ENCODE measurements at regions not wholly inside any gene's neighbourhood (a gene's known extent, or its start where the extent isn't known, plus 50 kb on each side); places are given as distances from the start of the nearest gene placed in this dataset.
"Not testable (repeated sequence)": the region's sequence is repeated elsewhere in the genome, so short reads cannot be mapped to it uniquely, and the experiment has no call there.

DNA sequence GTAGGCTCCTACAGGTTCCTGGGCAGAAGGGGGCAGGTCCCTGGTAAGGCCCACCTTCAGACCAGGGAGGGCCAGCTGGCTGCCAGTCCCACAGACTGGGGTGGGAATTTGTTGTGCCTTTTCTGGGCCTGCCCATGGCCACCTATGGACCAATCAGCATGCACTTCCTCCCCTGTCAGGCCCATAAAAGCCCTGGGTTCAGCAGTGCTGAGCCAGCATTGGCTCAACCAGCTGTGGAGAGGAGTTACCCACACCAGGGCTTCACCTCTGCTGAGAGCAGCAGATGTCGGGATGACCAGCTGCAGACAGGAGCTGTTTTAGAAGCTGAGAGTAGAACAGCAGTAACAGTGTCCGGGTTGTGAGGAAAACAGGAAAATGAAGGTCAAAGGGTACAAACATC is 373.4 kb upstream of the ACO1 start:
- no peaks in the 10 kb centered on the region for H3K9me3 ChIP-seq
- H3K36me3 ChIP-seq (replicated peaks), result no peaks in the 10 kb centered on the region
- in situ Hi-C loops (cut with MboI; ENCODE audit: low sequenced_read_pairs), result no loop called here
- no peak for DNase-seq (ENCODE audit: low spot score in 2 of 2)
- no peaks in the 10 kb centered on the region for H3K27me3 ChIP-seq (ENCODE audit: low read depth)
- H3K4me3 ChIP-seq, result no peak overlapping the region
- H3K4me1 ChIP-seq, result no peaks in the 10 kb centered on the region

DNA sequence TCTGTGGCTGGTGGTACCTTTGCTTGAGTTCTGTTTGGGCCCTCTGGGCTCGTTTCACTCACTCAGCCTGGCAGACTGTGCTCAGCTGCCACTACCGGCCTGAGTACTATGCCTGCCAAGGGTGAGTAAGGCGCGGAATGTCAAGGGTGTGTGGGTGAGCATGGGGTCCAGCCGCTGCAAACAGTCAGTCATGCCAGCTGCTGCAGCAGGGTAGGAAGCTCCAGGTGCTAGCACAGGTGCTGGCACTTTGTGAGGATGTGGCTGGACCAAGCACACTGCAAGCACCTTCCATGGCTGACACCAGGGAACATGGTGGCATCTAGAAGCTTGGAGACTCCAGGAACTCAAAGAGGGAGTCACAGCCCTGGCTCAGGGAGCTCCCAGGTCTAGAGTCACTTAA is 368.6 kb upstream of the ACO1 start:
- H3K4me1 ChIP-seq, result no peaks in the 10 kb centered on the region
- in situ Hi-C loops (cut with MboI; ENCODE audit: low sequenced_read_pairs), result no loop called here

DNA sequence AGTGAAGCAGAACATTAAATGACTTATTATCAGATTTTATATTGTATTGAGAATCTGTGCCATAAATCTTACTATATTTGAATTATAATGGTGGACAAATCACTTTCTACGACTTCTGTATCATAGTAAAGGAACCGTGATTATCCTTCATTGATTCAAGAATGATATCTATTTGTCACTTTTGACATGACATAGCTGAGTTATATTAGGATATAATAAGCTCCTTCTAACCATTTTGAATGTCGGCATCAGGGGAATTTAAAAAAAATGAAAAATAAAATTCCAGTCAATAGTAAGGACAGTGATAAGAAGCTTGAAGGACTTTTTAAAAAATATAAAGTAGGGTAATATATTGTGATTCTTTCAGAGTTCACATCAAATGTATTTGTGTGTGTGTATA is 338.9 kb upstream of the ACO1 start:
- no peaks in the 10 kb centered on the region for H3K36me3 ChIP-seq (replicated peaks)

More for the DNA sequence above, 368.6 kb upstream of the ACO1 start:
- no peaks in the 10 kb centered on the region for H3K36me3 ChIP-seq (replicated peaks)
- H3K27me3 ChIP-seq (ENCODE audit: low read depth), result no peaks in the 10 kb centered on the region
- no peaks in the 10 kb centered on the region for H3K9me3 ChIP-seq
- H3K4me3 ChIP-seq, result no peak overlapping the region
- DNase-seq (ENCODE audit: low spot score in 2 of 2), result no peak

DNA sequence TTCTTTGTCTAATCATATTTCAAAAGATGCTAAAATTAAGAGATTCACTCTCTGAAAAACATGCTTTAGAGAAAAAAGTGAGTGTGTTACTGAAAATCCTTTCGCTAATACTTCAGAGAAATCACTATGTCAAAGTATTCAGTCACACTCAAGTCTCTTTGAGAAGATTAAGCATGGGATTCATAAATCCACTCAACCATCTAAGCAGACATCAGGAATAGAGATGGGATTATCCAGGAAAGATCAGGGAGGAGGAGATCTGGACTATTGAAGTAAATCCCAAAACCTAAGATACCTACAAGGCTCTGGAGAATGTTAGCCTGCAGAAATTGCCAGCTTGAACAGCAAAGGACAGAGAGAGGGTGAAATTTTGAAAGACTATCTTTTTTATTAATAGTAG is 317.2 kb upstream of the ACO1 start:
- H3K9me3 ChIP-seq, result no peaks in the 10 kb centered on the region
- no peaks in the 10 kb centered on the region for H3K4me1 ChIP-seq
- DNase-seq (ENCODE audit: low spot score in 2 of 2), result no peak
- H3K4me3 ChIP-seq, result no peak overlapping the region
- in situ Hi-C loops (cut with MboI; ENCODE audit: low sequenced_read_pairs), result no loop called here
- H3K36me3 ChIP-seq (replicated peaks), result no peaks in the 10 kb centered on the region
- H3K27me3 ChIP-seq (ENCODE audit: low read depth), result no peaks in the 10 kb centered on the region

More for the DNA sequence above, 338.9 kb upstream of the ACO1 start:
- Histone ChIP-seq H3K9me3 (no peaks in the 10 kb centered on the region), H3K4me3 (no peak overlapping the region), H3K27me3 (ENCODE audit: low read depth) (no peaks in the 10 kb centered on the region), H3K4me1 (peaks cover 3% of the 10 kb centered on the region; the same call in 1 of the 2 replicates)
- in situ Hi-C loops (cut with MboI; ENCODE audit: low sequenced_read_pairs), result no loop called here
- DNase-seq (ENCODE audit: low spot score in 2 of 2), result no peak

DNA sequence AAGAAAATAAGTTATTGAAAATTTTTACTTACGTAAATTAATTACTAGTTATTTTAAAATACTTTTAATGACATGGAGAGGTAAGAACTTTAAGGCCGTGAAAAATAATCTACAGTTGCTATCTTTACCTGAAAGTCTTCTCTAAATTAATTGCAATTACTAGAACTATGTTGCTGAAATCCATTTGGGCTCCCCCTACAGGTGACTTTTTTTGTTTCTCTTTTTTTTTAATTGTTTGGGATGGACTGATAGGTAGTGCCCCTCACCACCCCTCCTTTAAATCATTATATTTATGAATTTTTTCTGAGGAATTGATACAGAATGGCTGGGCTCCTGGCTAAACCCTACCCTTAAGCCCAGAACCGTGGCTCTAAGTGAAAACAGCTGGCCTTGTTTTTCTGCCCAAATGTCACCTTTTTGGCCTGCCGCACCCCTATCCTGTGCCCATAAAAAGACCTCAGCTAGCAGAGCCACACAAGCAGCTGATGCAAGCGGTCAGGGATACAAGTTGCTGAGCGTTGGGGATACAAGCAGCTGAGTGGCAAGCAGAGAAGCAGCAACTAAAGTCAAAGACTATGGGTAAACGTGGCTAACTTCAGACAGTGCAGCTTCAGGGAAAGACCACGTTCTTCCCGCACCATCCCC is 315.2 kb upstream of the ACO1 start:
- no peaks in the 10 kb centered on the region for H3K27me3 ChIP-seq (ENCODE audit: low read depth)
- no peak for DNase-seq (ENCODE audit: low spot score in 2 of 2)
- no peaks in the 10 kb centered on the region for H3K4me1 ChIP-seq
- in situ Hi-C loops (cut with MboI; ENCODE audit: low sequenced_read_pairs), result no loop called here
- no peaks in the 10 kb centered on the region for H3K36me3 ChIP-seq (replicated peaks)
- no peak overlapping the region for H3K4me3 ChIP-seq
- H3K9me3 ChIP-seq, result no peaks in the 10 kb centered on the region

DNA sequence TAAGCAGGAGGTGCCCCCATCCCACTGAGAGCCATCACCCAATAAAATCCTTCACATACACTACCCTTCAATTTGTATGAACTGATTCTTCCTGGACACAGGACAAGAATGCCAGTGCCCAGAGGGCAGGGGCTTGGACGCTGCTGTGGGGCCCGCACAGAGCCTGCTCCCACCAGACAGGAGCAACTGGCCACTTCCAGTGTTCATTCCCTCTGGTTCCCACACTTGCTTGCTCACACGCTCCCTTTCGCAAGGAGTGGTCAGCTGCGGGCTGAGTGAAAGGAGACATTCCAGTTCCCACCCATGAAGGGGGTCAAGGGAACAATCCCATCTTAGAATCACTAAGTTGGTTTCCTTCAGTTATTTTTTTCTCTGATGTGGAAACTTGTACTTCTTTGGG is 314.5 kb upstream of the ACO1 start:
- Histone ChIP-seq H3K36me3 (replicated peaks) (no peaks in the 10 kb centered on the region), H3K9me3 (no peaks in the 10 kb centered on the region), H3K4me3 (no peak overlapping the region), H3K4me1 (no peaks in the 10 kb centered on the region), H3K27me3 (ENCODE audit: low read depth) (no peaks in the 10 kb centered on the region)
- in situ Hi-C loops (cut with MboI; ENCODE audit: low sequenced_read_pairs), result no loop called here
- no peak for DNase-seq (ENCODE audit: low spot score in 2 of 2)

DNA sequence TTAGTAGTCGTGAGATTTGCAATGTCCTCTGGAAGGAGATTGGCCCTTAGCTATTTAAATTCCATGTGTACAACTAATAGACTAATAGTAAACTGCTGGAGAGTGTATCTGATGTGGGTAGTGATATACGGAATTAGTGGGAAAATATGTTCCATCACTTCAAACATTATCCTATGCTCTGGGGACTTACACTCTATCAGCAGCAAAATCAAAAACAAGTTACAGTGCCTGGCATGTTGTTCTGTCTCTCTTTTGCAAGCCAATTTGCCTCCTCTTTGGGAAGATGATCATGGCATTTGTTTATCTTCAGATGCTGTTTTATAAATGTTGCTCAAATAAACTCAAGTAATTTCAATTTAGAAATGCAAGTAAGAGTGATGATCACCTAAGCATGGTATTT is 311.9 kb upstream of the ACO1 start:
- H3K4me3 ChIP-seq, result no peak overlapping the region
- H3K36me3 ChIP-seq (replicated peaks), result no peaks in the 10 kb centered on the region
- no peak for DNase-seq (ENCODE audit: low spot score in 2 of 2)
- no peaks in the 10 kb centered on the region for H3K9me3 ChIP-seq
- no peaks in the 10 kb centered on the region for H3K27me3 ChIP-seq (ENCODE audit: low read depth)
- in situ Hi-C loops (cut with MboI; ENCODE audit: low sequenced_read_pairs), result no loop called here
- no peaks in the 10 kb centered on the region for H3K4me1 ChIP-seq

DNA sequence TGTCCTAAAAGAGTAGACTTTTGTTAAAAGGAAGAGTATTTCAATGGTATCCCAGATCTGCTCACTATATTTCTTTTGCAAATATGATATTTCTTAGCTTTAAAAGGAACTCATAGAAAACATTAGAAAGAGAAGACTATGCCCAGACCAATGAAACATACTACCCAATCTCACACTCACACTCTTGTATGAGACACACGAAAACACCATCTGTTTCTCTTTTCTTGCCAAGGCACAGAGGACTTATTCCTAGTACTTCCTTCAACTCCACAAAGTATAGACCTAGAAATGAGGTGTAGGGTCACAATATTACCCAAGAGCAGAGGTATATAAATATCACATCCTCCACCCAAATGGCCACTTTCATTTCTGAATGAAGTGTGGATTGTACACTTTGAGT is 292.4 kb upstream of the ACO1 start:
- Histone ChIP-seq H3K4me3 (no peak overlapping the region), H3K36me3 (replicated peaks) (no peaks in the 10 kb centered on the region), H3K27me3 (ENCODE audit: low read depth) (no peaks in the 10 kb centered on the region), H3K4me1 (no peaks in the 10 kb centered on the region), H3K9me3 (no peaks in the 10 kb centered on the region)
- in situ Hi-C loops (cut with MboI; ENCODE audit: low sequenced_read_pairs), result no loop called here
- DNase-seq (ENCODE audit: low spot score in 2 of 2), result no peak

DNA sequence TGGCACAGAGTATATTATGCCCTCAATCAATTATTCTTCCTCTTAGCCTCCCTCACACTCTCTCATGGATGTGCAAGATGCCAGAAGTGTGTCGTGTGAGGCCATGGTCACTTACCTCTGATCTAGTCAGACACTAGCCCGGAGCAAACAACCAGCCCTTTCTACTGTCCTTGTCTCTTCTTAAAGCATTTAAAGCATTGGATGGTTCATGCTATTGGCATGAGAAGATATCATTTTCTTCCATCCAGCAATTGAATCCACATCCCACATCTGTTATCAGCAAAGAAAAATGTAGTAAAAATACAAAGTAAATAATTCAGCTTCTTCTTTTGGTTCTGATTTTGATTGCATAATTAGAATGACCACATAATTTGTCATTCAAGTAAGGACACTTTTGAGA is 267.2 kb upstream of the ACO1 start:
- in situ Hi-C loops (cut with MboI; ENCODE audit: low sequenced_read_pairs), result no loop called here
- no peak for DNase-seq (ENCODE audit: low spot score in 2 of 2)
- H3K4me1 ChIP-seq, result no peaks in the 10 kb centered on the region
- no peaks in the 10 kb centered on the region for H3K36me3 ChIP-seq (replicated peaks)
- no peak overlapping the region for H3K4me3 ChIP-seq
- H3K9me3 ChIP-seq, result no peaks in the 10 kb centered on the region
- no peaks in the 10 kb centered on the region for H3K27me3 ChIP-seq (ENCODE audit: low read depth)

DNA sequence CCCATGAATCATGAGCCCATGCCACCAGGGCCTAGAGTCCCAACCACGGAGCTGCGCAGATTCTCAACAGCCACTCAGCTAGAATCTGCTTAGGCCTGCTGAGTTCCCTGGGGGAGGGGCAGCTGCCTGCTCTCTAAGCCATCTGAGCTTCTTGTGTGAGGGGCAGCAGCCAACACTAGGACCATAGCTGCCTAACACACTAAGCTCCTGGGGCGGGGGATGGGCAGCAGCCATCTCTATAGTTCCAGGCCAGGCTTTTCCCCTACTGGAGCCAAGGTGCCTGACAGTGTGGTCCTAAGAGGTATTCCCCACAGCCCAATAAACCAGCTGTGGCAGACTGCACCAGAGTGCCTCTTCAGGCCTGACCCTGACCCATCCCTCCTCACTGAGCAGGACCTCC is 255.9 kb upstream of the ACO1 start:
- Histone ChIP-seq H3K27me3 (ENCODE audit: low read depth) (no peaks in the 10 kb centered on the region), H3K4me1 (no peaks in the 10 kb centered on the region), H3K36me3 (replicated peaks) (no peaks in the 10 kb centered on the region), H3K9me3 (no peaks in the 10 kb centered on the region), H3K4me3 (no peak overlapping the region)
- no peak for DNase-seq (ENCODE audit: low spot score in 2 of 2)
- in situ Hi-C loops (cut with MboI; ENCODE audit: low sequenced_read_pairs), result no loop called here

DNA sequence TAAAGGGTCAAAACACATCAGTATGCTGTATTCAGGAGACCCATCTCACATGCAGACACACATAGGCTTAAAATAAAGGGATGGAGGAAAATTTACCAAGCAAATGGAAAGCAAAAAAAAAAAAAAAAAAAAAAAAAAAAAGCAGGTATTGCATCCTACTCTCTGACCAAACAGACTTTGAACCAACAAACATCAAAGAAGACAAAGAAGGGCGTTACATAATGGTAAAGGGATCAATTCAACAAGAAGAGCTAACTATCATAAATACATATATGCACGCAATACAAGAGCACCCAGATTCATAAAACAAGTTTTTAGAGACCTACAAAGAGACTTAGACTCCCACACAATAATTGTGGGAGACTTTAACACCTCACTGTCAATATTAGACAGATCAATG is 253.7 kb upstream of the ACO1 start:
- H3K9me3 ChIP-seq; H3K4me1 ChIP-seq; in situ Hi-C loops (cut with MboI; ENCODE audit: low sequenced_read_pairs); H3K36me3 ChIP-seq (replicated peaks); H3K27me3 ChIP-seq (ENCODE audit: low read depth); H3K4me3 ChIP-seq; DNase-seq (ENCODE audit: low spot score in 2 of 2): not testable (repeated sequence)

DNA sequence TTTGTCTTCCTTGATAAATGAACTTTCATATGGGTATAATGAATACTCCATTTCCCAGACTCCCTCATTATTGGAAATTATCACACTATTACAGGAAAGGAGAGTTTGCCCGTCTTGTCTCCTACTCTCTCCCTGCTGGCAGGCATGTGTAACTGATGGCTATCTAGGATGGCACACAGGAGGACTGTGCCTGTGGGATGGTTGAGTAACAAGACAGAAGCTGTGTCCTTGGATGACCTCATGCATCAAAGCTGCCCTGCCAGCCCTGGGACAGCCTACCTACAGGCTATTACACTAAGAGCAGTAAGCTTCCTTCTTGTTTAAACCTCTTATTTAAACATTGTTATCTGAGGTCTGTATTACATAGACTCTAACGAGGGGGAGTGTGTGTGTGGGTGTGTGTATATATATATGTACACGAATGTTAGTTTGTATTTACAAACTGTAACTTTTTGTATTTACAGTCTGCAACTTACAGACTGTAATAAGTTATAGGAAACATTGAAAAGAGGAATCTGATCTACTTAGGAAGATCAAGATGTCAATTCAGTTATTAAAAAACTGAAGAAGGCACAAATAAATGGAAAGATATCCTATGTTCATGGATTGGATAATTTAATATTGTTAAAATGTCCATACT is 247.6 kb upstream of the ACO1 start:
- Histone ChIP-seq H3K4me3 (no peak overlapping the region), H3K36me3 (replicated peaks) (no peaks in the 10 kb centered on the region), H3K9me3 (no peaks in the 10 kb centered on the region), H3K27me3 (ENCODE audit: low read depth) (no peaks in the 10 kb centered on the region), H3K4me1 (no peaks in the 10 kb centered on the region)
- DNase-seq (ENCODE audit: low spot score in 2 of 2), result no peak
- in situ Hi-C loops (cut with MboI; ENCODE audit: low sequenced_read_pairs), result no loop called here

DNA sequence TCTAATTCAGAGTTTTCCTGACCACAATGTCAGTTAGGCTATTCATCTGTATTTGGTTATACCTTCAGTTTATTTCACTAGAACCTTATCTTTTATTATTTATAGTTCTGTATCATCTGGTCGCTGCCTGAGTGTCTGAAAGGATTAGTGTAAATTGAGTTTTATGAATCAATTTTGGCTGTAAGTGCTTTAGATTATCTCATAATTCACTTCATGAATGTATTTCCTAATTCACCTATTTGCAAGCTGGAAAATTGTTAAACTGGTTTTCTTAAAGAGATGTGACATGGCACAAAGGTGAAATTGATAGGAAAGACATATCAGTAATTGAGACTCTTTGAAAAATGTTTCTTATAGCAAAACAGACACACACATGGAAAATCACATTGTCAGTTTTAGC is 242.4 kb upstream of the ACO1 start:
- no peak overlapping the region for H3K4me3 ChIP-seq
- H3K36me3 ChIP-seq (replicated peaks), result no peaks in the 10 kb centered on the region
- DNase-seq (ENCODE audit: low spot score in 2 of 2), result no peak
- no peaks in the 10 kb centered on the region for H3K4me1 ChIP-seq
- H3K27me3 ChIP-seq (ENCODE audit: low read depth), result no peaks in the 10 kb centered on the region
- in situ Hi-C loops (cut with MboI; ENCODE audit: low sequenced_read_pairs), result no loop called here
- no peaks in the 10 kb centered on the region; the same call in 1 of the 2 replicates for H3K9me3 ChIP-seq

DNA sequence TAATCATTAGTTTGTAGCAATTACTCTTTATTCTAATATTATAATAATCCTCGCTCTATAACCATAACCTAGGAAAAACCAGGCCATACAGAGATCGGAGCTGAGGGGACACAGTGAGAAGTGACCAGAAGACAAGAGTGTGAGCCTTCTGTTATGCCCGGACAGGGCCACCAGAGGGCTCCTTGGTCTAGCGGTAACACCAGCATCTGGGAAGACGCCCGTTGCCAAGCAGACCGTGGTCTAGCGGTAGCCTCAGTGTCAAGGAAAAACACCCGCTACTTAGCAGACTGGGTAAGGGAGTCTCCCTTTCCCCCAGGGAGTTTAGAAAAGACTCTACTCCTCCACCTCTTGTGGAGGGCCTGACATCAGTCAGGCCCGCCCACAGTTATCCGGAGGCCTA is 235.9 kb upstream of the ACO1 start:
- in situ Hi-C loops (cut with MboI; ENCODE audit: low sequenced_read_pairs); H3K27me3 ChIP-seq (ENCODE audit: low read depth); H3K4me1 ChIP-seq; H3K36me3 ChIP-seq (replicated peaks); H3K9me3 ChIP-seq; DNase-seq (ENCODE audit: low spot score in 2 of 2); H3K4me3 ChIP-seq: not testable (repeated sequence)

DNA sequence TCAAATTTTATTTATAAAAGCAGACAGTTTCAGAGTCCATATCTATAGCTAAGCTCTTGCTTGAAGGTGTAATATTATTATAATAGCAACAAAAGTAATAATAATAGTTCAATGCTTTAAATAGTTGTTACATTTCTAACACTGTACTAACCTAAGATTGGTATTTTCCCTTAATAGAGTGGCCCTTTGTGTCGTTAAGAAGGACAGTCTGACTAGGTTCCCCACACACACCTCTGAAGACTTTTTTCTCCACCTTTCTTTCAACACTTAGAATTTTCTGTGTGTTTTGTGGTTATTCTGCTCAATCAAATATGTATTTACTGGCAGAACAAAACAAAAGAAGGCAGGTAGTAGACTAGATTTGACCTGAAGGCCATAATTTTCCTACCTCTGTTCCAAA is 223.2 kb upstream of the ACO1 start:
- no peak for DNase-seq (ENCODE audit: low spot score in 2 of 2)
- H3K27me3 ChIP-seq (ENCODE audit: low read depth), result no peaks in the 10 kb centered on the region
- no peaks in the 10 kb centered on the region for H3K9me3 ChIP-seq
- H3K4me1 ChIP-seq, result peaks cover 9% of the 10 kb centered on the region
- in situ Hi-C loops (cut with MboI; ENCODE audit: low sequenced_read_pairs), result no loop called here
- no peaks in the 10 kb centered on the region for H3K36me3 ChIP-seq (replicated peaks)
- no peak overlapping the region for H3K4me3 ChIP-seq

Measured in HAP-1 (cell line).